T follicular helper cell (primary cell): ENCODE measurements at regions not wholly inside any gene's neighbourhood (a gene's known extent, or its start where the extent isn't known, plus 50 kb on each side); places are given as distances from the start of the nearest gene placed in this dataset.

Experiments used
- DNase-seq: peaks from one replicate; pipeline ENCODE4 v3.0.0-alpha.2; 2020; ENCODE audit warnings: low read depth

DNA sequence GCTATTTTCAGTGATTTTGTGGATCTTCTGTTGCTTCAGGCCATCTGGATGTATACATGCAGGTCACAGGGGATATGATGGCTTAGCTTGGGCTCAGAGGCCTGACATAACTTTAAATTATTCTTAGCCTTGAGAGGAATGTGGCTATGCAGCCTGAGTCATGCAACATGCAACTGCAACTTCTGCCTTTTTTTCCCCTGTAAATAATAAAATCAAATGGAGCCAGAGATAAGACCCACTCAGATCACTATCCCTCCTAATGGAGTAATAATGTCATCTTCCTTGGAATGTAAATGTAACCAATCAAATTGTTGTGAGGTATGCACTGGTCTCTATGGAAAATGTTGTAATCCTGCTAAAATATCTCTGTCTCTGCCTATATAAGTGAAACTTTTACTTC, 54.9 kb downstream of the MAGEB17 start:
- DNase-seq = no peak

DNA sequence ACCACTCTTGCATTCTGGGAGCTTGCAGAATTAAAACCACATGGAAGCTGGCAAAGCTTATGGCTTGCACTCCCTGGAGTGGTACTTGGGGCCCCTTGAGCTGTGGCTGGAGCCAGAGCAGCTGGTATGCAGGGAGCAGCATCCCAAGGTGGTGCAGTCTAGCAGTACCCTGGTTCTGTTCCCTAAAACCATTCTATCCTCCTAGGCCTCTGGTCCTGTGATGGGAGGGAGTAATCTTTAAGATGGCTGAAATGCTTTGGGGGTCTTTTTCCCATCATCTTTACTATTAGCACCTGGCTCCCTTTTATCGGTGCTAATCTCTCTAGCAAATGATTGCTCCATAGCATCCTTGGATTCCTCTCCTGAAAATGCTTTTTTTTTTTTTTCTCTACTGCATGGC, 56.1 kb downstream of the MAGEB17 start:
- no peak for DNase-seq

DNA sequence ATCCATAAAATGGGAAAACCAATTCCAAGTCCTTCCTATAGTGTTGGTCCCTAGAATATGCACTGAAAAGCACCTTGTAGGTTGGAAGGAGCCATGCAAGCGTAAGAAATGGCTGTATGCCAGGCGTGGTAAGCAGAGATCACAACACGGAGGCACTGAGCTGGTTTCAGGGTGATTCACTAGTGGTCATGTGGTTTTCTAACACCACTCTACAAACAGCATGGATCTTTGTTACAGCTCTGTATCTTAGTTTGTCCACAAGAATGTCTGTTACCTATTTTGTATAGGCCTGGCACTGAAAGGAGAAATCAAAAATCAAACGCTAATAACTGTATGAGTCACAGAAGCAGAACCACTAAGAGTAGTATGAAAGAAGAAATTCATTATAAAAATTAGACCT, 71.9 kb downstream of the MAGEB17 start:
- DNase-seq = no peak

- DNase-seq = no peak
Observed at GRCh38 chrX:16240231-16240905, 73.1 kb downstream of the MAGEB17 start.

GRCh38 chrX:16240968-16241367, 73.7 kb downstream of the MAGEB17 start:
- no peak for DNase-seq

DNA sequence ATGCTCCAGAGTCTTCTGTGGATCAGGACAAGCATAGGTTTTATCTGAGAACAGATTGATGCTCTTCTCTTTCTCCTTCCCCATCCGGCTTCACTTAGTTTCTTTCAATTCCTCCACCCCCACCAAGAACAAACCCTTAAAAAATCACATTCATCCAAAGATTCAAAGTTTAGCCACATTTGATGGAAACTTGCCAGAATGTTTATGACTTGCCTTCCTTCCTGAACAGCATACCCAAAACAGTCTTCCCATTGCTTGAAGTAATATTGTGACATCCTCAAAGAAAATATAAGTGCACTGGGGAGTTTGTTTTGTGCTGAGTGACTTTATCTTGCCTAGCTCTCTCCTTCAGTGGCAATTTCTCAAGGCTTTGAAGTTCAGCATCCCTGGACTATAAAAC, 83.0 kb downstream of the MAGEB17 start:
- no peak for DNase-seq

- DNase-seq = no peak
Observed at GRCh38 chrX:16251782-16252181, 84.5 kb downstream of the MAGEB17 start.

GRCh38 chrX:16258882-16259281, 91.6 kb downstream of the MAGEB17 start:
- no peak for DNase-seq

GRCh38 chrX:16267431-16267830, 100.2 kb downstream of the MAGEB17 start:
- no peak for DNase-seq

- DNase-seq = no peak
Observed at GRCh38 chrX:16268206-16268605, 100.9 kb downstream of the MAGEB17 start.

DNA sequence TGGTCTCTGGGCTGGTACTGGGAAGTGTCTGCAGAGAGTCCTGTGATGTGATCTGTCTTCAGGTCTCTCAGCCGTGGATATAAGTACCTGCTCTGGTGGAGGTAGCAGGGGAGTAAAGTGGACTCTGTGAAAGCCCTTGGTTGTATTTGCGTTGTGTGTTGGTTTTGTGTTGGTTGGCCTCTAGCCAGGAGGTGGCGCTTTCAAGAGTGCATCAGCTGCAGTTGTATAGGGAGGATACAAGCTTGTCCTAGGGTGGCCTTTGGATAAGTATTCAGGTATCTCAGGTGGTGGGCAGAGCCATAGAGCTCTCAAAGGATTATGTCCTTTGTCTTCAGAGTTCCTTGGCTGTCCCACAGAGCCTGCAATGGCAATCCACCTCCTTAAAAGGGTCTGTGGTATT, 111.6 kb downstream of the MAGEB17 start:
- no peak for DNase-seq

GRCh38 chrX:16282209-16282608, 114.9 kb downstream of the MAGEB17 start:
- no peak for DNase-seq

DNA sequence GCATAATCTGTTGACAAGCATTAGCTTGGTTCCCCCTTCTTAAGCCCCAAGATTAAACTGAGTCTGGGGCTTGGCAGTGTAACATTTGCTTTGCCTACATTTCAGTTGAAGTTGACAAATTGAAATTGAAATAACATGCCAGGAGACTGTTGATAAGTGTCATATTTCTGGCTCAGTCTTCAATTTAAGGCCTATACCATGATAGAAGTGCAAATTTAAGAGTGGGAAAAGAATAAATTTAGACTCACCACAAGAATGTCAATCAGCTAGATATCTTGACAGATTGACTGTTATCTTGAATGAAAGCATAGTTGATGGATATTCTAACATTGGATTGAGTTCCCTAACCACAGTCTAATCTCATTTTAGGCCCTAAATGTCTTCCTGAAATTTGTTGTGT, 117.6 kb downstream of the MAGEB17 start:
- DNase-seq = no peak

DNA sequence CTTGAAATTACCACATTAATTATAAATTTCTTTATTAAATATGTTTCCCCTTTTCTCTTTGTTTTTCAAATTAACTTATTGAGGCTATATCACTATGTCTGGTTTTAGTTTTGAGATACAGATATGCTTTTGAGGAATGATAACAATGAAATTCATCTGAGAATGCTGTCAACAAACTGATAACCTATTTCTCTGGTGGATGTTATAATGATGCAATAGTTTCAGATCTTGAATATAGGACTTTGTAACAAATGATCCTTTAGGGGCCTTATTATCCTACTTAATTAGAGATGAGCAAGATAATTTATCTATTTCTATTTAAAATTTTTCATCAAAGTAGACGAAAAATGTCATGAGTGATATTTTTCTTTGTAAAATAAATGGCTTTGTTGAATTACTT, 123.7 kb downstream of the MAGEB17 start:
- DNase-seq = no peak

DNA sequence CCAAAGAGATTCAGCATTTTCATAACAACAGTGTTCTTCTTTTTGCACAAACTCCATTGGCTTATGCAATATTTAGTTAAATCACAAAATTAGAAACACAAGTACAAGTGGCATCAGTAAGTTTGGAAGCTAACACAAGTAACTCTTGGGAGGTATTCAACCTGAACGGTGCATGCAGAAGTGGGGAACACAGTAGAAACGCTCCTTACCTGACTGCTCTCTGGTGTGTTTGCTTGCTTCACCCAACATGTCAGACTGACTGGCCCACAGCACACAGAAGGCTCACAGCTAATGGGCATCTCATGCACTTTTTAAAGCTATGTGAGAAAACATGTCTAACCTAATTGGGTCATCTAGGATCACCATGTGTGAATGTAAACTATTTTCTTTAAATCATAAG, 133.6 kb downstream of the MAGEB17 start:
- DNase-seq = no peak

GRCh38 chrX:16304751-16305150, 137.5 kb downstream of the MAGEB17 start:
- no peak for DNase-seq

GRCh38 chrX:16305187-16305586, 137.9 kb downstream of the MAGEB17 start:
- DNase-seq = no peak

GRCh38 chrX:16307950-16308349, 140.7 kb downstream of the MAGEB17 start:
- no peak for DNase-seq

- no peak for DNase-seq
Observed at GRCh38 chrX:16308773-16309172, 141.5 kb downstream of the MAGEB17 start.

GRCh38 chrX:16310326-16310725, 143.0 kb downstream of the MAGEB17 start:
- no peak for DNase-seq

DNA sequence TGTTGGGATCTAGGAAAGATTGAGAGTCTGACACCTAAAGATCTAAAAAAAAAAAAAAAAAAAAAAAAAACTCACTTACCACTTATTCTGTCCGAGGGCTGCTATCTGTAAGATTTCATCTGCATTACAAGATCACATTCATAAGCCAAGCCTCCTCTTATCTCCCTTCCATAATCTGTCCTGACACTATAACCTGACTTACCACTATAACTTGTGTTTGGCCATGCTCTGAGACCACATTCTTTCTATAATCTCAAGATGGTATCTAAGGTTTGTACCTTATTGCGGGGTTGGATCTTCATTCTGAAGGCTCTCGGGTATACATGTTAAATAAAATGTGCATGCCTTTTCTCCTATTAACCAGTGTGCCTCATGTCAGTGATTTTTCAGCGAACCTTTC, 144.4 kb downstream of the MAGEB17 start:
- no peak for DNase-seq

- DNase-seq = no peak
Observed at GRCh38 chrX:16312761-16313623, 145.7 kb downstream of the MAGEB17 start.

DNA sequence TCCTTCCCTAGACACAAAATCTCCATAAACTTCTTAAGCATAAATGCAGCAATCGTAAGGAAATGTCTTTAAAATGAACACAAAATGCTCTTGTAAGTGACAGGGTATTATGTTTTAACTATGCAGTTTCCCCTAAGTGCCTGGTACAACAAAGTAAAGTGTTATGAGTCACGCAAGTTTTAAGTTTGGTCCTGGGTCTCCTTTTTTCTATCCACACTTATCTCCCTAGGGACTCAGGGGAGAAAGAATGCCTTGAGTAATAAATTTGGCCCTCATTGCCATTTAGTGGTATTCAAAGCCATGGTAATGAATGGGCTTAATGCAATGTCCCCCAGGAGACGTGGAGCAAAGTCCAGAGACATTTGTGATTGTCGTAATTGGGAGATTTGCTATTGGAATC, 149.1 kb downstream of the MAGEB17 start:
- no peak for DNase-seq

DNA sequence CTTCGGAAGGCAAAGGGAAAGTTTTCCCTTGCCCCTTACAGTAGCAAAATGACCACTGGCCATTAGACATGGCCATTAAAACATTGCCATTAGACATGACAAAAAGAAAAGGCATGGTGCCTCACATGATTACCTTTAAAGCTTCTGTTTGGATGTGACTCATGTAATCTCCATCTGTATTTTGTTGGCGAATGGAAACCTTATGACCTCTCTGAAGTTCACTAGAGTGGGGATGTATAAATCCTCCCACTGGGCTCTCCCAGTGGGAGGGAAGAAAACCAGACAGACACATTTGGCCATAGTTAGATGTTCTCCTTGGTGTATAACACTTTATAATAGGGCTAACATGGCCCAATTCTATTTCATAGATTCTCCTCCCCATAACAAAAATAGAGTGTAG, 152.6 kb downstream of the MAGEB17 start:
- DNase-seq = no peak
